Gastrocnemius medialis (tissue), 4 donors: ENCODE measurements at regions not wholly inside any gene's neighbourhood (a gene's known extent, or its start where the extent isn't known, plus 50 kb on each side); places are given as distances from the start of the nearest gene placed in this dataset.

Source experiments
- POLR2A ChIP-seq, 2 donors: fragments of 450-650 bp; IDR thresholded peaks; one replicate each; pipeline ENCODE4 v1.6.1; 2017; ENCODE audit warnings: antibody characterized with exemption in 2 of 2, mild to moderate bottlenecking in 2 of 2, moderate library complexity in 2 of 2
- TF ChIP-seq, protein P1 (sequence below), 5 experiments: fragments of 450-650 bp in 3 of 5; fragments of 200-600 bp in 2 of 5; sonication (generic) in 2 of 5; IDR thresholded peaks in 4 of 5; conservative IDR thresholded peaks in 1 of 5; 1 replicate in 4 of 5; 2 replicates in 1 of 5; pipeline ENCODE4 v1.5.1; 2016 to 2019; ENCODE audit warnings: antibody characterized with exemption in 5 of 5, mild to moderate bottlenecking in 3 of 5, moderate library complexity in 3 of 5

DNA sequence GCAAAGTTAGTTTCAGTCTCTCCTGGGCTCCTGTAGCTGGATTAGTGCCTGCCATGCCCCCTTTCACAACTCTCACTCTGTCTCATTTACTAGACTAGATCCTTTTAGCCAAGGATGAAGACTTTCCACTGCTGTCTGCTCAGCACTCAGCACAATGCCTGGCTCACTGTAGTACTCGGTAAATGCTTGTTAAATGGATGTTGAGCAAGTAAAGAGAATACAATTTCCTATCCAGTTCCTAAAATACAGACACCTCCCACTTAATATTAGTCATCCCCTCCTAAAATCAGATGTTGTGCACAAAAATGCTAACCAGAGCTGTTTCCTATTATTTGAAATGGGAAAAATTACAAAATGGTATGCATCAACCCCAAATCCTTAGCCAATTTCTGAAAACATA lies 195.8 kb downstream of the SREK1 start:
- TF ChIP-seq, protein P1, sequence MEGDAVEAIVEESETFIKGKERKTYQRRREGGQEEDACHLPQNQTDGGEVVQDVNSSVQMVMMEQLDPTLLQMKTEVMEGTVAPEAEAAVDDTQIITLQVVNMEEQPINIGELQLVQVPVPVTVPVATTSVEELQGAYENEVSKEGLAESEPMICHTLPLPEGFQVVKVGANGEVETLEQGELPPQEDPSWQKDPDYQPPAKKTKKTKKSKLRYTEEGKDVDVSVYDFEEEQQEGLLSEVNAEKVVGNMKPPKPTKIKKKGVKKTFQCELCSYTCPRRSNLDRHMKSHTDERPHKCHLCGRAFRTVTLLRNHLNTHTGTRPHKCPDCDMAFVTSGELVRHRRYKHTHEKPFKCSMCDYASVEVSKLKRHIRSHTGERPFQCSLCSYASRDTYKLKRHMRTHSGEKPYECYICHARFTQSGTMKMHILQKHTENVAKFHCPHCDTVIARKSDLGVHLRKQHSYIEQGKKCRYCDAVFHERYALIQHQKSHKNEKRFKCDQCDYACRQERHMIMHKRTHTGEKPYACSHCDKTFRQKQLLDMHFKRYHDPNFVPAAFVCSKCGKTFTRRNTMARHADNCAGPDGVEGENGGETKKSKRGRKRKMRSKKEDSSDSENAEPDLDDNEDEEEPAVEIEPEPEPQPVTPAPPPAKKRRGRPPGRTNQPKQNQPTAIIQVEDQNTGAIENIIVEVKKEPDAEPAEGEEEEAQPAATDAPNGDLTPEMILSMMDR (IDR thresholded peaks at IDR 0.05 in 4 of 5, conservative IDR thresholded peaks at IDR 0.05 in 1 of 5) = no peak
- no peak for TF ChIP-seq POLR2A (IDR thresholded peaks at IDR 0.05)
